Gastrocnemius medialis (tissue), 4 donors: ENCODE measurements at regions not wholly inside any gene's neighbourhood (a gene's known extent, or its start where the extent isn't known, plus 50 kb on each side); places are given as distances from the start of the nearest gene placed in this dataset.

Experiments used
- ATAC-seq, 2 donors: fragments of 150-250 bp; one replicate each; pipeline ENCODE4 v1.9.1; 2016
- DNase-seq, 2 donors: peaks; one replicate each; pipeline ENCODE4 v3.0.0-alpha.2; 2019
- H3K27ac ChIP-seq, 4 donors: fragments of 200-600 bp; sonication (generic); 1 replicate in 1 of 4; 2 replicates in 3 of 4; pipeline ENCODE4 v1.5.1; 2016 to 2018; ENCODE audit warnings: mild to moderate bottlenecking in 2 of 4, moderate library complexity in 1 of 4
- H3K27me3 ChIP-seq, 3 donors: fragments of 200-600 bp; sonication (generic) in 2 of 3; 1 replicate in 1 of 3; 2 replicates in 2 of 3; pipeline versions ENCODE4 v1.5.1 to v1.6.0; 2016 to 2019; ENCODE audit warnings: mild to moderate bottlenecking in 1 of 3, moderate library complexity in 1 of 3
- H3K36me3 ChIP-seq, 2 donors: fragments of 200-600 bp; sonication (generic) in 1 of 2; one replicate each; pipeline ENCODE4 v1.5.1; 2017 to 2018
- H3K4me1 ChIP-seq, 2 donors: fragments of 200-600 bp; sonication (generic) in 1 of 2; one replicate each; pipeline ENCODE4 v1.5.1; 2016 to 2017; ENCODE audit warnings: mild to moderate bottlenecking in 2 of 2
- H3K4me3 ChIP-seq, 4 donors: fragments of 200-600 bp; sonication (generic) in 3 of 4; 1 replicate in 1 of 4; 2 replicates in 3 of 4; pipeline ENCODE4 v1.5.1; 2016 to 2019; ENCODE audit warnings: mild to moderate bottlenecking in 2 of 4
- H3K9me3 ChIP-seq, 3 donors: fragments of 200-600 bp; sonication (generic) in 2 of 3; 1 replicate in 1 of 3; 2 replicates in 2 of 3; pipeline ENCODE4 v1.5.1; 2016 to 2019
- CTCF ChIP-seq, 5 experiments: fragments of 450-650 bp in 3 of 5; fragments of 200-600 bp in 2 of 5; sonication (generic) in 2 of 5; IDR thresholded peaks in 4 of 5; conservative IDR thresholded peaks in 1 of 5; 1 replicate in 4 of 5; 2 replicates in 1 of 5; pipeline ENCODE4 v1.5.1; 2016 to 2019; ENCODE audit warnings: antibody characterized with exemption in 5 of 5, mild to moderate bottlenecking in 3 of 5, moderate library complexity in 3 of 5
- POLR2A ChIP-seq, 2 donors: fragments of 450-650 bp; IDR thresholded peaks; one replicate each; pipeline ENCODE4 v1.6.1; 2017; ENCODE audit warnings: antibody characterized with exemption in 2 of 2, mild to moderate bottlenecking in 2 of 2, moderate library complexity in 2 of 2
- in situ Hi-C, 4 donors: fragments of 200-750 bp; cut with MboI; loops; one replicate each; pipeline versions ENCODE4 v1.15.0 to v1.8.0; 2017; ENCODE audit warnings: low sequenced_read_pairs in 4 of 4
- intact Hi-C: fragments of 100-400 bp; cut with DNase I; formaldehyde crosslinking; loops from one replicate; pipeline ENCODE4 v1.15.1; 2023; ENCODE audit warnings: low total_unique reads

DNA sequence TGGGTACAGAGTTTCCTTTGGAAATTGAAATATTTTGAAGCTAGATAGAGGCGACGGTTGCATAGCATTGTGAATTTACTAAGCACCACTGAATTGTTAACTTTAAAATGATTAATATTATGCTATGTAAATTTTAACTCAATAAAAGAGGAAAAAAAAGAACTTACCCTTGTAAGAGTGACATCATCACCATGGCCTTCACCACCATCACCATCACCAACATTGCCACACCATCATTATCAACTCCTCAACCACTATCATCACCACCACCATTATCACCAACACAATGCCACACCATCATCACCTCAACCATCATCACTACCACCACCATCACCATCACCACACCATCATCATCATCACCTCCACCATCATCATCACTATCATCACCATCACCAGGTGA lies 113.9 kb downstream of the TUBA3C start:
- ATAC-seq (no peak), DNase-seq (no peak)
- Histone ChIP-seq H3K4me1 (no peaks in the 10 kb centered on the region), H3K4me3 (no peak overlapping the region), H3K9me3 (no peaks in the 10 kb centered on the region), H3K27ac (no peak overlapping the region), H3K36me3 (no peaks in the 10 kb centered on the region), H3K27me3 (no peaks in the 10 kb centered on the region)
- in situ Hi-C loops, result no loop called here
- TF ChIP-seq CTCF (IDR thresholded peaks at IDR 0.05 in 4 of 5, conservative IDR thresholded peaks at IDR 0.05 in 1 of 5) (no peak), POLR2A (IDR thresholded peaks at IDR 0.05) (no peak)
- intact Hi-C loops, result no loop called here

- Histone ChIP-seq H3K27ac (no peak overlapping the region), H3K36me3 (no peaks in the 10 kb centered on the region), H3K4me3 (no peak overlapping the region), H3K27me3 (no peaks in the 10 kb centered on the region), H3K9me3 (no peaks in the 10 kb centered on the region), H3K4me1 (no peaks in the 10 kb centered on the region)
- DNase-seq, result no peak
- intact Hi-C loops (no loop called here), in situ Hi-C loops (no loop called here)
- TF ChIP-seq POLR2A (IDR thresholded peaks at IDR 0.05), result no peak
- TF ChIP-seq CTCF (IDR thresholded peaks at IDR 0.05 in 4 of 5, conservative IDR thresholded peaks at IDR 0.05 in 1 of 5), result no peak
- ATAC-seq, result no peak
Measured at GRCh38 chr13:19062801-19063200, 118.8 kb downstream of the TUBA3C start.

- intact Hi-C loops, result no loop called here
- in situ Hi-C loops, result no loop called here
Measured at GRCh38 chr13:19062019-19062646, 119.5 kb downstream of the TUBA3C start.

GRCh38 chr13:19061278-19061677 lies 120.3 kb downstream of the TUBA3C start:
- no peaks in the 10 kb centered on the region for H3K36me3 ChIP-seq
- TF ChIP-seq POLR2A (IDR thresholded peaks at IDR 0.05), result no peak
- no peak for TF ChIP-seq CTCF (IDR thresholded peaks at IDR 0.05 in 4 of 5, conservative IDR thresholded peaks at IDR 0.05 in 1 of 5)
- in situ Hi-C loops (no loop called here), intact Hi-C loops (no loop called here)
- no peaks in the 10 kb centered on the region for H3K9me3 ChIP-seq
- H3K27ac ChIP-seq, result no peak overlapping the region
- H3K27me3 ChIP-seq, result no peaks in the 10 kb centered on the region
- no peak overlapping the region for H3K4me3 ChIP-seq
- no peaks in the 10 kb centered on the region for H3K4me1 ChIP-seq
- no peak for DNase-seq
- ATAC-seq, result no peak

More at GRCh38 chr13:19062019-19062646, 119.5 kb downstream of the TUBA3C start:
- no peak overlapping the region for H3K4me3 ChIP-seq
- no peaks in the 10 kb centered on the region for H3K36me3 ChIP-seq
- H3K27ac ChIP-seq, result no peak overlapping the region
- no peaks in the 10 kb centered on the region for H3K27me3 ChIP-seq
- TF ChIP-seq CTCF (IDR thresholded peaks at IDR 0.05 in 4 of 5, conservative IDR thresholded peaks at IDR 0.05 in 1 of 5) (no peak), POLR2A (IDR thresholded peaks at IDR 0.05) (no peak)
- no peaks in the 10 kb centered on the region for H3K4me1 ChIP-seq
- no peaks in the 10 kb centered on the region for H3K9me3 ChIP-seq
- no peak for DNase-seq
- ATAC-seq, result no peak
